ENCODE measurements at regions not wholly inside any gene's neighbourhood (a gene's known extent, or its start where the extent isn't known, plus 50 kb on each side); places are given as distances from the start of the nearest gene placed in this dataset.

DNA sequence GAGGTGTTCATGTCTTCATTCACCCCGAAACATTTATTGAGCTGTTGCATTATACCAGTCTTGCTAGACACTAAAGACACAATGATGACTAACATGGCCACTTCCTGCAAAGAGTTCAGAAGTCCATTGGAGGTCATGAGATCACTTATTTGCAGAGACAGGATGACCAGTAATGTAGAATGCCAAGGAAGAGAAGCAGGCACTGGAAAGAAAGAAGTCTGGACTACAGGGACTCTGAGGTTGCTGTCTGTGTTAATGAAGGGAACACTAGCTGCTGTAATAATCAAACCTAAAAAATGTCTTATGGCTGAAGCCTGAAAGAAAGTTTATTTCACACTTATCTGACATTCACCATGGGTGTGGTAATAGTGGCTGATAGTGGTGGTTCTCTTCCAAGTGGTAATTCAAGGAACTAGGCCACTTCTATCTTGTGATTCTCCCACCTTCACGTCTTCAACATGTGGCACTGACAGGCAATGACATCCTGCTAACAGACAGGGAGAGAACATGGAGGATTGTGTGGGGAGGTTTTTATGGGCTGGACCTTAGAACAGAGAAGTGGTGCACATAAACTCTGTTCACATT, 89.2 kb upstream of the MKLN1 start:
- no peaks in the 10 kb centered on the region for H3K9me2 ChIP-seq (replicated peaks; ENCODE audit: insufficient read depth, low read length)
- DNase-seq: no peak
- no peak overlapping the region for H3K4me2 ChIP-seq (ENCODE audit: low read depth, low read length)
- no peaks in the 10 kb centered on the region for H3K4me1 ChIP-seq (ENCODE audit: low read length)
- no peaks in the 10 kb centered on the region for H3K9me3 ChIP-seq (replicated peaks; ENCODE audit: insufficient read depth, low read length)
- no peaks in the 10 kb centered on the region for H3K36me3 ChIP-seq (replicated peaks; ENCODE audit: insufficient read depth, low read length)
- no peak overlapping the region for H3K4me3 ChIP-seq (ENCODE audit: low read length)
- no peak overlapping the region for H2AFZ ChIP-seq (ENCODE audit: low read length)
- H3K79me2 ChIP-seq (ENCODE audit: low read length): no peaks in the 10 kb centered on the region
- no peak overlapping the region for H3K9ac ChIP-seq (ENCODE audit: low read length)
- no peak for TF ChIP-seq CTCF (IDR thresholded peaks at IDR 0.05; ENCODE audit: low read length)
- TF ChIP-seq EZH2 (optimal IDR thresholded peaks at IDR 0.05; ENCODE audit: low read depth, low read length): no peak
- TF ChIP-seq EZH2phosphoT487 (IDR thresholded peaks at IDR 0.05; ENCODE audit: low read length): no peak
- no peaks in the 10 kb centered on the region for H3F3A ChIP-seq (ENCODE audit: insufficient read depth, low read length)
- H3K27me3 ChIP-seq (replicated peaks; ENCODE audit: insufficient read depth, low read length): no peaks in the 10 kb centered on the region
- no peak overlapping the region for H3K27ac ChIP-seq (ENCODE audit: low read length)
- no peaks in the 10 kb centered on the region for H4K20me1 ChIP-seq (ENCODE audit: insufficient read depth, low read length)

GRCh38 chr7:131241386-131241785, 86.3 kb upstream of the MKLN1 start:
- no peak overlapping the region for H3K4me3 ChIP-seq (ENCODE audit: low read length)
- TF ChIP-seq EZH2 (optimal IDR thresholded peaks at IDR 0.05; ENCODE audit: low read depth, low read length) (no peak), CTCF (IDR thresholded peaks at IDR 0.05; ENCODE audit: low read length) (no peak), EZH2phosphoT487 (IDR thresholded peaks at IDR 0.05; ENCODE audit: low read length) (no peak)
- DNase-seq: no peak

DNA sequence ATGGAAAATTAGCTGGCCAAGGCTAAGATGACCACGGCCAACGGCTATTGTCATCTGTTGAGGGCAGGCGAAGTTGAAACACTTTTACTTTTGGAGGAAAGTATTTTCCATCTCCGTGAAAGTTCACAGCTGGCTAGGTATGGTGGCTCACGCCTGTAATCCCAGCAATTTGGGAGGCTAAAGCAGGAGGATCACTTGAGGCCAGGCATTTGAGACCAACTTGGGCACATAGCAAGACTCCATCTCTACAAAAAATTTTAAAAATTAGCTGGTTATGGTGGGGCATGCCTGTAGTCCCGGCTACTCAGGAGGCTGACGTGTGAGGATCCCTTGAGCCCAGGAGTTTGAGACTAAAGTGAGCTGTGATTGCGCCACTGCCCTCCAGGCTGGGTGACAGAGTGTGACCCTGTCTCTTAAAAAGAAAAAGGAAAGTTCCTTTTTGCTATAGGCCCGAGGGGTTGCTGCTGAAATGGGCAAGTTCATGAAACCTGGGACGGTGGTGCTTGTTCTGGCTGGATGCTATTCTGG, 85.5 kb upstream of the MKLN1 start:
- Histone ChIP-seq H3K4me1 (ENCODE audit: low read length) (no peaks in the 10 kb centered on the region), H2AFZ (ENCODE audit: low read length) (no peak overlapping the region), H3K36me3 (replicated peaks; ENCODE audit: insufficient read depth, low read length) (no peaks in the 10 kb centered on the region), H3K79me2 (ENCODE audit: low read length) (no peaks in the 10 kb centered on the region), H4K20me1 (ENCODE audit: insufficient read depth, low read length) (no peaks in the 10 kb centered on the region), H3K9ac (ENCODE audit: low read length) (no peak overlapping the region), H3K9me2 (replicated peaks; ENCODE audit: insufficient read depth, low read length) (no peaks in the 10 kb centered on the region), H3K9me3 (replicated peaks; ENCODE audit: insufficient read depth, low read length) (no peaks in the 10 kb centered on the region), H3K4me3 (ENCODE audit: low read length) (no peak overlapping the region), H3K27me3 (replicated peaks; ENCODE audit: insufficient read depth, low read length) (no peaks in the 10 kb centered on the region), H3F3A (ENCODE audit: insufficient read depth, low read length) (no peaks in the 10 kb centered on the region), H3K27ac (ENCODE audit: low read length) (no peak overlapping the region), H3K4me2 (ENCODE audit: low read depth, low read length) (no peak overlapping the region)
- DNase-seq: no peak
- TF ChIP-seq EZH2 (optimal IDR thresholded peaks at IDR 0.05; ENCODE audit: low read depth, low read length) (no peak), EZH2phosphoT487 (IDR thresholded peaks at IDR 0.05; ENCODE audit: low read length) (no peak), CTCF (IDR thresholded peaks at IDR 0.05; ENCODE audit: low read length) (no peak)

More at GRCh38 chr7:131241386-131241785, 86.3 kb upstream of the MKLN1 start:
- Histone ChIP-seq H3K36me3 (replicated peaks; ENCODE audit: insufficient read depth, low read length) (no peaks in the 10 kb centered on the region), H2AFZ (ENCODE audit: low read length) (no peak overlapping the region), H3K4me2 (ENCODE audit: low read depth, low read length) (no peak overlapping the region), H3F3A (ENCODE audit: insufficient read depth, low read length) (no peaks in the 10 kb centered on the region), H3K4me1 (ENCODE audit: low read length) (no peaks in the 10 kb centered on the region), H3K9me3 (replicated peaks; ENCODE audit: insufficient read depth, low read length) (no peaks in the 10 kb centered on the region), H3K27ac (ENCODE audit: low read length) (no peak overlapping the region), H3K27me3 (replicated peaks; ENCODE audit: insufficient read depth, low read length) (no peaks in the 10 kb centered on the region), H3K79me2 (ENCODE audit: low read length) (no peaks in the 10 kb centered on the region), H3K9ac (ENCODE audit: low read length) (no peak overlapping the region), H3K9me2 (replicated peaks; ENCODE audit: insufficient read depth, low read length) (no peaks in the 10 kb centered on the region), H4K20me1 (ENCODE audit: insufficient read depth, low read length) (no peaks in the 10 kb centered on the region)
